ENCODE measurements at regions not wholly inside any gene's neighbourhood (a gene's known extent, or its start where the extent isn't known, plus 50 kb on each side); places are given as distances from the start of the nearest gene placed in this dataset.
A peak's percentile ranks its signal among the peaks of the same experiment; 100 is the strongest.

DNA sequence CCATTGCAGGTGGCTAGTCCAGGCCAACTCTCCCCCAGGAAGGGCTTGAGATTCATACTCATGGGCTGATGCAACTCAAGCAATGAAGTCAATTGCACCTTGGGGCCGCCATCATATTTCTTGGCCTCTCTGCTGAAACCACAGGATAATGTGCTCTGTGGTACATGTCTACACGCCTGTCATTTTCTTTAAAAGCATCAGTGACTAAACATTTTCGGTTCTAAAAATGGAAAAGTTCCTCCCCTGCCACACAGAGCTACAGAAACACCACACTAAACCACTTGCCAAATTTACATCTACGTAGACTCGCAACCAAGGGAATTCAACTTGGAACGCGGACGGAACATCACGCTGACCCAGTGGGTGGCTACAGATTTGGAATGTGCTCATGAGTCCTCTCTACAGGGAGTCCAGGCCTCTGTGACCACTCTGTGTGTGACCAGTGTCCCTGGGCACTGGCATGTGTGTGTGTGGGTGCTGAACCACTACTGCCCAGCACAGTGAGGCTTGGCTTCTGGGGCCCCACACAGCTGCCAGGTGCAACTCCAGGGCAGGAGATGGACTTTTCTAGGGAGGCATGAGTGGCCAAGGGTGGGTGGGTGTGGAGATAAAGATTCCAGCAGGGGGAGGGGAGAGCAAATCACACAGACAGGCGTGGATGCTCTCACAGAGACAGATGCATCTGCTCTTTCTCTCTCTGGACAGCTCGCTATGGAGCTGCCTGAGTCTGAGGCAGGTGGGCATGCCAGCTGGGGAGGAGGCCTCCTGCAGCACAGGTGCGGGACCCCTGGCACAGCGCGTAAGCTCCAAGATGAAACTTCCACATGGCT lies 261.9 kb downstream of the CTTN start:
- H3K23me2 ChIP-seq (ENCODE audit: insufficient read length, low read depth, low read length, poor library complexity, severe bottlenecking), result peaks cover 5% of the 10 kb centered on the region
- H3K27me3 ChIP-seq (ENCODE audit: insufficient read depth, low read length), result no peaks in the 10 kb centered on the region
- no peak overlapping the region for H2BK12ac ChIP-seq (ENCODE audit: insufficient read length, low read depth, low read length)
- H4K20me1 ChIP-seq (ENCODE audit: control insufficient read depth, insufficient read depth, insufficient read length), result no peaks in the 10 kb centered on the region
- H3T11ph ChIP-seq (ENCODE audit: low read length), result no peak overlapping the region
- Mint-ChIP-seq H3K27ac (no peak overlapping the region), H3K36me3 (ENCODE audit: insufficient read depth in 1 of 3, low read depth in 3 of 3) (peaks cover 9 to 18% (median 12%) of the 10 kb centered on the region in 3 experiments; a peak in 5 of 7 replicates), H3K4me1 (peaks cover 42 to 43% of the 10 kb centered on the region in 2 experiments), H3K27me3 (ENCODE audit: low read depth) (peaks cover 15% of the 10 kb centered on the region), H3K4me3 (peak overlapping the region; percentile 30 to 88; a peak in 4 of 5 replicates), H3K9me3 (no peaks in the 10 kb centered on the region)
- H2BK20ac ChIP-seq (ENCODE audit: low read depth, low read length, poor library complexity, severe bottlenecking), result no peak overlapping the region
- H4K8ac ChIP-seq (replicated peaks; ENCODE audit: insufficient read length, low read depth, low read length), result no peak overlapping the region
- H3K18ac ChIP-seq (ENCODE audit: insufficient read length, low read depth, low read length), result no peak overlapping the region
- H3K4me2 ChIP-seq (ENCODE audit: insufficient read depth, insufficient read length, low read length), result no peak overlapping the region
- no peak overlapping the region for H2AFZ ChIP-seq (ENCODE audit: low read length)
- H3K14ac ChIP-seq (ENCODE audit: insufficient read depth, low read length), result no peak overlapping the region
- peaks cover 21% of the 10 kb centered on the region for H3K4me1 ChIP-seq (ENCODE audit: insufficient read depth, low read length)
- no peak overlapping the region for H2BK15ac ChIP-seq (ENCODE audit: low read depth, low read length)
- TF ChIP-seq, protein P1, sequence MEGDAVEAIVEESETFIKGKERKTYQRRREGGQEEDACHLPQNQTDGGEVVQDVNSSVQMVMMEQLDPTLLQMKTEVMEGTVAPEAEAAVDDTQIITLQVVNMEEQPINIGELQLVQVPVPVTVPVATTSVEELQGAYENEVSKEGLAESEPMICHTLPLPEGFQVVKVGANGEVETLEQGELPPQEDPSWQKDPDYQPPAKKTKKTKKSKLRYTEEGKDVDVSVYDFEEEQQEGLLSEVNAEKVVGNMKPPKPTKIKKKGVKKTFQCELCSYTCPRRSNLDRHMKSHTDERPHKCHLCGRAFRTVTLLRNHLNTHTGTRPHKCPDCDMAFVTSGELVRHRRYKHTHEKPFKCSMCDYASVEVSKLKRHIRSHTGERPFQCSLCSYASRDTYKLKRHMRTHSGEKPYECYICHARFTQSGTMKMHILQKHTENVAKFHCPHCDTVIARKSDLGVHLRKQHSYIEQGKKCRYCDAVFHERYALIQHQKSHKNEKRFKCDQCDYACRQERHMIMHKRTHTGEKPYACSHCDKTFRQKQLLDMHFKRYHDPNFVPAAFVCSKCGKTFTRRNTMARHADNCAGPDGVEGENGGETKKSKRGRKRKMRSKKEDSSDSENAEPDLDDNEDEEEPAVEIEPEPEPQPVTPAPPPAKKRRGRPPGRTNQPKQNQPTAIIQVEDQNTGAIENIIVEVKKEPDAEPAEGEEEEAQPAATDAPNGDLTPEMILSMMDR (conservative IDR thresholded peaks at IDR 0.05), result no peak
- H2BK120ac ChIP-seq (ENCODE audit: low read depth, low read length, poor library complexity, severe bottlenecking), result no peak overlapping the region
- no peak overlapping the region for H3K27ac ChIP-seq (ENCODE audit: insufficient read length, low read depth, low read length)
- no CpG with 5 or more reads among the region's 14 CpGs for WGBS (ENCODE audit: extremely low coverage, insufficient read length, low lambda C conversion rate)
- no peak overlapping the region for H2AK5ac ChIP-seq (ENCODE audit: insufficient read length, low read length)
- H3K23ac ChIP-seq (ENCODE audit: insufficient read length, low read depth, low read length), result no peak overlapping the region
- no peak overlapping the region for H4K5ac ChIP-seq (ENCODE audit: insufficient read length, low read depth, low read length)
- no peak overlapping the region for H2BK5ac ChIP-seq (ENCODE audit: insufficient read length, low read length)
- no peak for DNase-seq
- H3K9me3 ChIP-seq (ENCODE audit: control insufficient read depth, low read depth, low read length), result no peaks in the 10 kb centered on the region
- no peaks in the 10 kb centered on the region for H3K79me1 ChIP-seq (ENCODE audit: insufficient read depth, low read depth, low read length, poor library complexity, severe bottlenecking)
- no peak overlapping the region for H3K4ac ChIP-seq (ENCODE audit: low read depth, low read length)
- no peak overlapping the region for H4K91ac ChIP-seq (ENCODE audit: insufficient read length, low read depth, low read length)
- H3K79me2 ChIP-seq (ENCODE audit: insufficient read depth, low read length), result no peaks in the 10 kb centered on the region; the same call in 1 of the 2 replicates
- no peak overlapping the region for H3K9ac ChIP-seq (ENCODE audit: extremely low read depth, insufficient read length, low read length)
- H3K56ac ChIP-seq (ENCODE audit: insufficient read length, low read depth, low read length), result no peak overlapping the region
